NCI-H774 (cell line): ENCODE measurements at regions not wholly inside any gene's neighbourhood (a gene's known extent, or its start where the extent isn't known, plus 50 kb on each side); places are given as distances from the start of the nearest gene placed in this dataset.

Experiments used
- DNase-seq: peaks from one replicate; lab custom pipeline; 2025; lab: John Stamatoyannopoulos, UW

DNA sequence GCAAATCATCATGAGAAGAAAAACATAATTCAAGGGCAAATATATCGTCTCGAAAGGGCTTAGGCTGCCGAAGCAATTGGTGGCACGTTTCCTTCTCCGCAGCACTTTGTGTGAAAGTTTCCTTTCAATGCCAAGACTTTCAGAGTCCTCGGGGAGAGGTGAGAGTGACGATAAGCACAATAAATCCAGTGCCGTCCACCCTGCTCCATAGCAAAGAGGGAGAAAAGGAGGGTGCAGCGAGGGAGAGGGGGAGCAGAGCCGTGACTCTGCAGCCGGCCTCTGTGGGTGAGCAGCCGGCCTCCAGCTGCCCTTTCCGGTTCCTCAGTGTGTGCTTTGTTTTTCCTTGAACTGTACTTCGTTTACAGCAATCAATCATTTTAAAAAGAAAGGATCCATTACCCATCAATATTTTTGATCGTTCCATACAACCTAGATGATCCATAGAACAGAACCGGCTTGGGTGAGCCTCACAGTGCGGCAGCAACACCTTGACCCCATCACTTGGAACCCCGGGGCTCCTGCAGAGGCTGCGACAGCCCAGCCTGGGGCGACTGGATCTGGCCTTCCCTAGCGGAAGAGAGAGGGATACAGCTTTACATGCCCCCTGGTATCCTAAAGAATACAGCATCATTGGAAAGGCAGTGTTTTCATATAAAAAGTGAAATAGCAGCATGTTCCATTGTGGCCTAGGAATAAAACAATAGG, 247.0 kb upstream of the IRX4 start:
- DNase-seq = no peak

DNA sequence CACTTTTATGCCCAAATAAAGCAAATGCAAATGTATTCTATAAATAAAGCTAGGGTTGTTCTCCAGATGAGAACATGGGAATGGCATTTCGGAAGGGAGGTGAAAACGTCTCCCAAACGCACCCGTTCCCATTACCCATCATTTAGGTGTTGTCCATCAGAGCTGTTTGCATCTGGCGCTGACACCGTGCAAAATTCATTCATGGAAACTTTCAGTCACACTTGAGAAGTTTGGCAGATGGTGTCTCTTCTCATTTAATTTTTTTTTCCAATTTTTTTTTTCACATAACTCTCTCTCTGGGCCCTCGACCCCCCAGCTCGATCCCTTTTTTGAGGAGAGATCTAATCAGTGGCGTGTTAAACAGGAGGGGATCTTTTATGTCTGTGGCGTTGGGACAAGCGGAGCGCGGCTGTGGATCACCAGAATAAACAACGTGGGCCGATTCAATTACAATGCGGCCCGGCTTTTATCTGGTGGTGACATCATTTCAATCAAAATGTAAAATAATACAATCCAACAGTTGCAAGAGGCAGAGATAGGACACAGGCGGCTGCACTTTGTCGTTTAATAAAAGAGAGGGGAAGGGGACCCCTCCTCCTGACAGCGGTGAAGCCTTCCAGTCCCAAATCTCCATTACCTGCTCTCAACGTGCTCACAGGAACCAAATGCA, 246.1 kb upstream of the IRX4 start:
- DNase-seq = no peak

DNA sequence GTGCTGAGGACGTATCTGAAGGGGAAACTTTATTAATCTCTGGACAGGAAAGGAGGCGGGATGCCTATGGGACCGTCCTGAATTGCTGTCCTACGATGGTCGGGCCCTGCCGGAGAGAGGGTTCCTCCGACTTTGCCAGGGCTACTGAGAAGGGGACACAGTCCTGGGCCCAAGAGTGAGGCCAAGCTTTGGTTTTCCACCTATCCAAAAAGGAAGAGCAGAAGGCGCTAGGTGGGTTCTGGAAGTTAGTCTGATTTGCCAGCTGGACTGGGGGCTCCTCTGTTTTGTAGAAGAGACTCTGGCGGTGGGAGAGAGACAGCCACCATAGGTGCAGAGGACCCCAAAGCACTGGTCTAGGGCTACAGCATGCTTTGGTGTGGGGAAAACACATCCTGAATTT, 243.8 kb upstream of the IRX4 start:
- DNase-seq = no peak

DNA sequence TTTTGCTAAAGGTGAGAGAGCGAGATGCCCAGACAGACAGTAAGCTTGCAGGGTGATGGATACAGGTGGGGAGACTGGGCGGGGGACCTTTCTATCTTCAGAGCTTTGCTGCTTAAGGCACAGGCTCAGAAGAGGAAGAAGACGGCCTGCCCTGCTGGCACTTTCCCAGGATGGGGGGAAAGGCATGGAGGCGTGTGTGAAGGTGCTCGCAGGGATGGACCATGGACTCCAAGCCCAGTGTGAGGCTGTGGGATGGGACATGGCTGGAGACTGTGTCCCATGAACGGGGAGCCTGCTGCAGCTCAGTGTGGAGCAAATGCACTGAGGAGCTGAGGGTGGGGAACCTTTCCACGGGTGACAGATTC, 243.2 kb upstream of the IRX4 start:
- no peak for DNase-seq

DNA sequence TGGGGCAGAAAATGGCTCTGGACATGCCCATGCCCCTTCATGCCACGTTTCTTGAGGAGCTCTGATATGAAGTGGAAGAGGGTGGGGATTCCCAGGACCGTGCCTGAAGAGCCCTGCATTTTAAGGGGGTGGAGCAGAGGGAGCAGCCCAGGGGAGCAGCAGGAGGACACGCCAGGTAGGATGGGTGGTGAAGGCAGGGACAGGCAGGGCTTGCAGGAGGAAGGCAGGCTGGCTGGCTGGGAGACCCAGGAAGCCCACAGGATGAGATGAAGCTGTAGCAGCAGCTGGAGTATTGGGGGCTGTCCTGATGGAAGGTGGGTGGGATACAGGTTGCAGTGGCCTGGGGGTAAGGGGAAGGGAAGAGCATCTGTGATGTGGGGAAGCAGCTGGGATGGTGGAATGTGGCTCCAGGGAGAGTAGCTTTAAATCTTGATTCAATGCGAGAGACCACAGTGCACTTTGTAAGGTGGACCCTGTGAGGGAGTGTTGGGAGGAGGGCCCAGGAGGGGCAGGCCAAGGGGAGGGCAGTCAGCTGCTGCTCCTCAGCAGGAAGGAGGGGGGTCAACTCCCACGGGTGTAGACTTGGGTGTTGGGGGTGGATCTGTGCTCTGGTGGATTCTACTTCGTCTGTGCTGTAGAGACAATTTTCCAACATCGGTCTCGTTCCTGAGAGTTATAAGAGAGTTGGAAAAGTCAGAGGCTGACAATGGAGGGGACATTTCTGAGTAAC, 242.6 kb upstream of the IRX4 start:
- DNase-seq = no peak

DNA sequence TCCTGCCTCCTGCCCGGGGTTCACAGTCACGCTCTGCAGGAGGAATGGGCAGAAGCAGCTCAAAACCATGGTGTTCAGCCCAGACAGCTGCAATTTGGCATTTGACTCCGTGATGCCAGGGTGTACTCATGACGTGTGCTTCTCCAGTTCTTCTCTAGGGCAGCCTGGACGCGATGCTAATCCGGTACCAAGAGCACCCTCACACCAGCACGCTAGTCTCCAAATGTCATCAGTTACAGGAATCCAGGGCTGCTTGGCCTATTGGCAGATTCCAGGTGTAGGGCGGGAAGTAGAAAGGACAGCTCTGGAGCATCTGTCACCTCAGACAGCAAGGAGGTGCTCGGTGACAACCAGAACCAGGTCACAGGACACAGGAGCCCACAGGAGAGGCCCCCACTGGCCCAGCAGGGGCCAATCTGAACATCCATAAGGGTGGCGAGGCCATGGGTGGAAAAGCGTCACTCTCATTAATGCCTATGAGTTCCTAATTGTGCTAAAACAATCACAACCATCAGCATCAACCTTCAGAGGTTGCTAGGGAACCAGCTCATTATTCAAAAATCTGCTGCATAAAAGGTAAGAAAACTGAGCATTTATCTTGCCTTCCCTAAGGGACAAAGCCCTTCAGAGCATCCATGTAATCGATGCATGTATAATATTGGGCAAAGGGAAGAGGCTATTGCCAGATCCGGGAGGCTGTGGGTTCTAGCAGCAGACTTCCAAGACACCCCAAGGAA, 241.9 kb upstream of the IRX4 start:
- DNase-seq = no peak

DNA sequence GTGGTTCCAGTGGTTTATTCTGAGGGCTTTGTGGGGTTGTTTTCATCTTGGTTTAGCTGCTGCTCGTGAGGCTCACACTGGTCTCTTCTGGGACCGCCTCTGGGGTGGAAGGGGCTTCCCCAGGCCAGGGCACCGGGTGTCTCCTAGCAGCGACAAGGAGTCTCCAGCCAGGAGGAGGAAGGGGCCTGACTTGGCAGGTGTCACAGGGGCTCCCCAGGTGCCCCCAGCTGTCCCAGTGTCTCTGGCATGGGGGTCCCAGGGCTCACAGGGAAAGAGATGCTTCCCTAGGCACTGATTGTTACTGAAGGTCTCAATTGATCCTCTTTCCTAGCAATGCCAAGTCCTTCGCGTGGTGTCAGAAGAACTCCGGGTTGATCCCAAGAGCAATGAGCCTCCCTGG, 241.1 kb upstream of the IRX4 start:
- DNase-seq = no peak

DNA sequence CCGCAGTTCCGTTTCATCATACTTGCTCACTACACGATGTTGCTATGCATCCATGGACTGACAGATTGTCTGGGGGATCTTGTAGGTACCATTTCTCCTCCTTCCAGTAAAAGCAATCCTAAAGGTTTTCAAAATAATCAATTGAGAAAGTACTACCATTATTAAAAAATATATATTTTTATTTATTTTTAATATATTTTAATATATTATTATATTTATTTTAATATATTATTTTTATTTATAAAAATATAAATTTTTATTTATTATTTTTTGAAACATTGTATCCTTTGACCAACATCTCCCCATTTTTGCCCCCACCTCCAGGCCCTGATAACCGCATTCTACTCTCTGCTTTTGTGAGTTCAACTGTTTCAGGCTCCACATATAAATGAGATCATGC, 237.6 kb upstream of the IRX4 start:
- DNase-seq = no peak

DNA sequence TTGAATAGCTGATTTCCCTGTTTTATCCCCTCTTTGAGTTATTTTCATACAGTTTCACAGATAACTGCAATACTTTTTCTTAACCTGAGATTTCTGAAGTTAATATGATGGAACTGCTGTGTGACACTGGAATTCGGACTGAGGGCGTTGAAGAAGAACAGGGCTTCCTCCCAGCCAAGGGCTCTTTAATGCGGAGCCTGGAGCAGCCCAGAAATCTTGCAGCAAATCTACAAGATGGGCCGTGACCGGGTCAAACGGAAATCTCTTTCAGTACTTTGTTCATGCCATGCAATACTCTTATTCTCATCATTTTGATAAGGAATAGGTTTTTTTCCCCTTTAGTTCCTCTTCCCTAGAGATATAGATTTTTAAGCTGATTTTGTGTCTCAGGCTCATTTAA, 236.8 kb upstream of the IRX4 start:
- no peak for DNase-seq

DNA sequence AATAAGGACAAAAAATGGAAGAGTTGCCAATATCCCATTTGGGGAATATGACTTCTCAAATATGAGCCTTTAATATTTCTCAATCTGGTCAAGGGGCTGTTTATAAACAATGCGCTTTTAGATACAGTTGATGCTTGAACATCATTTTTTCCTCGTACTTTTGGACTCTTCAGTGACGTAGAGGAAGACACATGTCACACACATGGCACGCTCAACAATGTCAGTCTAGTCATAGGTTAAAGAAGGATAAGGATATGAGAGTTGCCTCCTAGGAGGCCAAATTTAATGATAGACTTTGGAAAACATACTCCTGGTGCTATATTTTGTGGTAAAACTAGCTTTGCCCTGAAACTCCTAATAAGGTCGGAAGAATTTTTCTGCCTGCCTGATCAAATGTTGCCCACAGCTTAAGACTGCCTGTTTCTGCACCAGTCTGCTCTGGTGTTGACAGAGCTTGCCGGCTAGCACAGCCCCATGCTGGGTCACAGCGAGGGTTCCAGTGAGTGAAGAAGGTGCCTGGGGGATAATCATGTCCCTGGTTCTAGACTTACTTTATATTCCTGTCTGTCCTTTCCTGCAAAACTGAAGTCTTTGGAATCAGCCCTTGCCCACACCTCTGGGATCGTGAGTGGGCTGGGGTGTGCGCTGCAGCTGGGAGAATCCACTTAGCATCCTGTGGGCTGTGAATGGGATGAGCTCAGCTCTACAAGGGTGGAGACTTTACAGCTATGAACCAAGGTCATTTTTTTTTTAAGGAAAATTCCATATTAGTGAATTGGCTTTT, 230.8 kb upstream of the IRX4 start:
- DNase-seq = no peak

DNA sequence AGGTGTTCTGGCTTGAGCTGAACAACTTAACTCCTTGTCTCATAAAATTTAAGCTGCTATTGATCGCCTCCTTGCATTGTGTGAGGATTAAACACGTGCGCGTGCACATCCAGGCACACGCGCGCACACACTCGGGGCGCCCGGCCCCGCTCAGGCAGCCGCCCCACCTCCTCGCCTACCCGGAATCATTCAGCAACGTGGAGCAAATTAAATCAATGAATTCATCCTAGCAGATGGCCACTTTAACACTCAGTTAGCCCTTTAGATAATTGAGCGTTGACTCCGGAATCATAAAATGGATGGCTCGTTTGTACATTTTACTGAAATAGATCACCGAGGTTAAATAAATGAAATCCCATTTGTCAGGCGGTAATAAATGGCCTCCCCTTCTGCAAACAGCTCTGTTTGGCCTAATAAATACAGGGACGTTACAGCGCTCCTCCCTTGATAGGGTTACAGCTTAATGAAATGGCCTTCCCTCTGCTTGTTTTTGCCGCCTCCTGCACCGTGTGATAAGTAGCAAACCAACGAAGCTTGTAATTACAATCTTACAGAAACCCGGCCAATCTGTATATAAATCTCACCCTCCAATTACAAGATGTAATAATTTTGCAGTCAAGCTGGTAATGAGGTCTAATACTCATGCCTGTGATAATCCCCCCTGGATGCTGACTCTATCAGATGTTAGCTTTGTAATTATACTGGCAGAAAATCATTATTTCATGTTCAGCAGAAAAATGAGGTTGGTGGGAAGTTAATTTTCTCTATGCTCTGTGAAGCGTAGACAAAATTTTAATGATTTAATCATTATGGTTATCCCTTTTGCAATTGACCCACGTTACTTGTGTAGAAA, 229.7 kb upstream of the IRX4 start:
- peak; percentile 60 for DNase-seq

DNA sequence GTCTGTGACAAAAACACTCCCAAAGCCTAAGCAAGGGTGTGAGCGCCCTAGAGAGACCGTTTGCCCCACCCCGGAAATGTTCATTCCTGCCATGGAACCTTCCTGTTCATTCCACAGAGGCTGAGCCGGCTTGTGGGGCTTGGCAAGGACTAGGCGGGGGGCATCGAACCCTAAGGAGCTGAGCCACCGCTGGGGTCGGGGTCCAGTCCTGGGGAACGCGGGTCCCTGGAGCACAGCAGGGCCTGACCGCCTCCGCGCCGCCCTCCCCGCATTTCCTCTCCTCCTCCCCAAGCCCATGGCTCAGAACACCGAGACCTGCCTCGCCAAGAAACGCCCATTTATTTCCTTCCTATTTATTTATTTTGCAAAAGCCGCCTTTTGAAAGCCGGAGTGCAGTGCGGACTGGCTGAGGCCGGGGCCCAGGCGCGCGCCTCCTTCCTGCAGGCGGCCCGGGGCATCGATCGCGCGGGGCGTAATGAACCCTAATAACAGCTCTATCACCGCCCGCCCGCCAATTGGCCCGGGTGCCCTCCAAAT, 228.9 kb upstream of the IRX4 start:
- DNase-seq = no peak

DNA sequence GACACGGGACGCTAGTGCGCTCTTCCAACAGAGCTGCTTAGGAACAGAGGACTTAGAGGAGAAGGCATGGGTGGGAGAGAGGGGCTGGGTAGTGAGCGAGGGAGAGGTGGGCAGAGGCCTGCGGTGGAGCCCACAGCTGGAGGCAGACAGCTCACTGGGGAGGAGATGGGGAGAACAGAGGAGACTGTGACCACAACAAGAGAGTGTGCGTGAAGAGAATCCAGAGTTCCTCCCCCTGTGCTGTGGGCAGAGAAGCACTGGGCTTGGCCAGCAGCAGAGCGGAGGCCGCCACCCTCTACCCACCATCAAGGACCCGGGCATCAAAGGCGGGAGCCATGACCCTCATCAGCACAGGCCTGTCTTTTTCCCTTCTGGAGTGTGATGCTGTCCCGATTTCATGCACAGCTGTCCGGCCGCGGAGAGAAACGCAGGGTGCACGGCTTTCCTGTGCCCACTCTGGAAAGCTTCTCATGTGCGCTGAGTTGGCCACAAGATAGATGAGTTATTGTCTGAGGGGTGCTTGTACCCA, 228.3 kb upstream of the IRX4 start:
- DNase-seq = no peak

DNA sequence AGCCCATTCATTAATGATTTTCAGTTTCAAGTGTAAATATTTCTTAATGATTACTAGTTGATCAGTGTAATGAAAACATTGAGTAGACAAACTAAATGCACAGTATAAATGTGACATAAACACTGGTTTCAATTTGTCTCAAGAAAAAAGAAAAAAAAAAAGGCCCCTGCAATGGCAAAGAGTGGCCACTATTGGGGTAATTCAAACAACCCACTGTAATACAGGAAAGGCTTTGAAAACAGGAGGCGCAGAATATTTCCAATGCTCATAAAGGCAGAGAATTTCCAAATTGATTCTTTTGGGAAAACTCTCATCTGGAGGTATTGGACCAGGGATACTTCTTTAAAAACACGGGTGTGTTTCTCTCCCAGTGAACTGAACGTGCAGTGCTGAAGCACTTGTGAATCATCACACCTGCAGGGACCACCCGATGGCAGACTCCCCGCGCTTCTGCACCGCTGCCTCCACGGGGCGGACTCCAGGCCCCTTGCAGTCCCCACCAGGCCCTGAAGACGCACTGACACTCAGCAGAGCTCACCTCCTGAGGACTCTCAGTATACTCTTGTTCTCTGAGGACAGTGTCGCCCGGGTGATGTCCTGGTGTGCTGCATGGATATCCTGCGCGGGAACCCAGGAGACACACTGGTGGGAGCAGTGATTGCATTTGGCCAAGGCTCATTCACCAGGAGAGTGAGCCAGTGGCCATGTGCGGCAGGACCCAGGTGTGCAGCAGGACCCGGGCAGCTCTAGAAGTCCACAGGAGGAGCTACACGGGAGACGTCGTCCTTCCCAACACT, 227.6 kb upstream of the IRX4 start:
- DNase-seq = no peak

DNA sequence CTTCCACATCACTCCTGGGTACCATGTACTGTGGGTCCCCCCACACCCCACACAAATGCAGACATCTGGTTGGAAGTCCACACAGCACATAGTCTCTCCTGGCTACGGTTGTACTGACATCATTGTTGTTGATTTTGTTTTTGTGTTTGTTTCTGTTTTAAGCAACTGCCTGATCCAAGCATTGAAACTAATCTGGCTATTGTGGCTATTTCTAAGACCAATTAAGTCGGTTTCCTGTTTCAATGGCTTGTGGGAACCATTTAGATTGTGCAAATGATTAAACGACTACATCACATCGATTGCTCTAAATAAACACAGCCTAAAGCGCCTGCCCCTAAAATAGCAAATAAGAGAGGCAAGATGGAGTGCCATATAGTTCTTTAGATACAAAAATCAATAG, 226.8 kb upstream of the IRX4 start:
- no peak for DNase-seq

DNA sequence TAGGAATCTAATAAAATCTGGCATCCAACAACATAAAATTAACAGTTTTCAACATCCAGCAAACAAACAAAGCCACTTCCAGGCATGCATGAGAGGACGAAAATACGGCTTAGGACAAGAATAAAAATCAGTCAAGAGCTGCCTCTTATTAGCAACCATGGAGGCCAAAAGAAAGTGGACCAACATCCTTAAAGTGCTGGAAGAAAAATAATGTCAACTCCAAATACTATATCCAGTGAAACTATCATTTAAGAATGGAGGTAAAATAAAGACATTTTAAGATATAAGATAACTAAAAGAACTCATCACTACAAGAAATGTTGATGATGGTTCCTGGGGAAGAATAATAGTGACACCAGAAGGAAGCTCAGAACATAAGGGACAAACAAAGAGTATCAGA, 224.0 kb upstream of the IRX4 start:
- DNase-seq = no peak

DNA sequence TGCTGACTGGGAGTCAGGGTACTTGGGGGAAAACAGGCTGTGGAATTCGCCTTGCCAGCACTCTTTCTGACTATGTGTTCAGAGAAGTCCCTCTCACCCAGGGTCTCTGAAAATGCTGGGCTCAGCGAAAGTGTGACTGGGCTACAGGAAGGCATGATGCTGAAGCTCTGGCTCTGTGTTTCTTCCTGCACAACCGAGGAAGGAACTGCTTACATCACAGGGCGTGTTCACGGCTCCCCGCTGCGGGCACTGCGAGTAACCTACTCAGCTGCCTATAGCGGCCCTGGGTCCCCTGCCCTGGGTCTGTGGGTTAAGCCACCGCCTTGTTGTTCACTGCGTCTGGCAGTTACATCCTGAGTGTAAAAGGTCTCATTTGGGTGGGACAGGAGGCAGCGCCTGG, 222.4 kb upstream of the IRX4 start:
- no peak for DNase-seq

DNA sequence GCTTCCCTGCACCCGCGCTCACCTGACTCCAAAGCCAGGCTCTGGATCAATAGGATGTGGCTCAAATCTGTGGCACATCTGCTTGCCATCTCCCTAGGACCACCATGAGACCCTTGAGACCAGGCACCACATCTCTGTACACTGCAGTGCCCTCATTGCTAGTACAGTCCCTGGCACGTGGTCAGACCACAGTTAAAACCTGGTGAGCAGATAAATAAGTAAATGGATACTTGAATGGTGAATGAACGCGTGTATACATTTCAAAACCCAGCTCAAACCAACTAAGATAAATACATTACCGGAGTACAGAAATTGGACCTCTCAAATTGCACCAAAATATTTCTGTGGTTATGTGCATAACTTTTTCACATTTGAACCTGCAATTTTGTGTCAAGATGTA, 221.2 kb upstream of the IRX4 start:
- no peak for DNase-seq
